DMS79 (cell line): ENCODE measurements at regions not wholly inside any gene's neighbourhood (a gene's known extent, or its start where the extent isn't known, plus 50 kb on each side); places are given as distances from the start of the nearest gene placed in this dataset.
"Not testable (repeated sequence)": the region's sequence is repeated elsewhere in the genome, so short reads cannot be mapped to it uniquely, and the experiment has no call there.

ENCODE experiments used
- DNase-seq: peaks from one replicate; lab custom pipeline; 2025; lab: John Stamatoyannopoulos, UW

DNA sequence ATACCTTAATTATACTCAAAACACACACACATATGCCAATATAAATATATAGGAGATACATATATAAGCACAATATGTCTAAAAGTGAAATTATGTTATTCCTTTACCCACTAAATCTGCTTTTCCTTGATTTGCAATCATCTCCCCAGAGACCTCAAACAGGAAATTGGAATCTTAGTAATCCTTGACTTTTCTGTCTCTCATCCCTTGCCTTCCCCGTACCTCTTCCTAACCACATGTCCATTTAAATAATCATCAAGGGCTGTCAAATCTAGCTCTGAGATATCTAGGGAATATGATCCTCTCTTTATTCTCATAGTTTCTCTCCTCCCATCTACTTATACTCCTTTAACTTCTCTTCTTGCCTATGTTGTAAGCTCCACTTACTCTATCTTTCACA is 336.6 kb downstream of the HGF start:
- DNase-seq, result no peak

DNA sequence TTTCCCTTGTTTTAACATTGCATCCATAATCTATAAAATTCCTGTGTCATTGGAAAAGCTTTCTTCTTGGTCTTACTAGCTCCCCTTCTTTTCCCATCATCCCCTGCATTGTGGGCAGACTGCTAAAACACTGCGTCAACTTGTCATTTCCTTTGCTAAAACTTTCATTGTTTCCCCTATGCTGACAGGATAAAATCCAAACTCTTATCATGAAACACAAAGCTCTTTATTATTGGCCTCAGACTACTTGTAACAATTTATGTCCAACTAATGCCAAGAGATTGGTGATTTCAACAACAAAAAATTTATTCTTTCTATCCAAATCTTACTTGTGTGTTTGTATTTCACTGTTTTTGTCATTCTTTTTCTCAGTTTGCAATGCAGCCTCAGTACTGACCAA is 339.1 kb downstream of the HGF start:
- DNase-seq, result no peak

DNA sequence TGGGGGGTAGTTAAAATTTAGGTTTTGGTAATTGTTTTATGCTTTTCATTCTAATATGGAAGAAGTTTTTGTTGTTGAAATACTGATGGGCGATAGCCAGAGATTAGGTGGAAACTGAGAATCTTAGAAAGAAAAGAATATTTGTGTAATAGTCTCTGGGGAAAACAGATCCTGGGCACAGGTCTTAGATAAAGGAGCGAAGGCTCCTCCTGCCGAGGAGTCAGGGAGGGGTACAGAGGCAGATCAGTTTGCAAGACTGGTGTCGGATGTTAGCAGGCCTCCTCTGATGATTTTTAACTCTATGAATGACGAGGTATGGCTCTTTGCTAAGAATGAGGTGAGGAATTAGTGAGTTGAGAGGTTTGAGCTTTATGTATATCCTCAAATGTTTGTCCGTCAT is 339.7 kb downstream of the HGF start:
- DNase-seq, result no peak

DNA sequence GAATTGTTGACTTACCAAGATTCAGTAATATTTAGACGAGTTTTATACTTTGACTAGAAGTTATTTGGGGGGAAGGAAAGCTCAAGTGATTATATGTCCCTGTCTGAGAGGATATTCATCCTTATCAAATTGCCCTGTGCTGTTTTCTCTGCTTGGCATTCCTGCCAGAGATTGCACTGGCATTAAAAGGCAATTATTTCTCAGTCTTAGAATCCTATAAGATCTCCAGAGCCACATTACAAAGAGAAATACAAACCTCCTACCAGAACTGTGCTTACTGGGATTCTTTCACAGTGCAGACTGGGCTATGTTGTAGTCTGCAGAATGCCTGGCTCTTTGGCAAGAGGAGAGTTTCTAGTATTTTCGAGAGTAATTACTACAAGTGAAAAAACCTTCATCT is 342.4 kb downstream of the HGF start:
- no peak for DNase-seq

DNA sequence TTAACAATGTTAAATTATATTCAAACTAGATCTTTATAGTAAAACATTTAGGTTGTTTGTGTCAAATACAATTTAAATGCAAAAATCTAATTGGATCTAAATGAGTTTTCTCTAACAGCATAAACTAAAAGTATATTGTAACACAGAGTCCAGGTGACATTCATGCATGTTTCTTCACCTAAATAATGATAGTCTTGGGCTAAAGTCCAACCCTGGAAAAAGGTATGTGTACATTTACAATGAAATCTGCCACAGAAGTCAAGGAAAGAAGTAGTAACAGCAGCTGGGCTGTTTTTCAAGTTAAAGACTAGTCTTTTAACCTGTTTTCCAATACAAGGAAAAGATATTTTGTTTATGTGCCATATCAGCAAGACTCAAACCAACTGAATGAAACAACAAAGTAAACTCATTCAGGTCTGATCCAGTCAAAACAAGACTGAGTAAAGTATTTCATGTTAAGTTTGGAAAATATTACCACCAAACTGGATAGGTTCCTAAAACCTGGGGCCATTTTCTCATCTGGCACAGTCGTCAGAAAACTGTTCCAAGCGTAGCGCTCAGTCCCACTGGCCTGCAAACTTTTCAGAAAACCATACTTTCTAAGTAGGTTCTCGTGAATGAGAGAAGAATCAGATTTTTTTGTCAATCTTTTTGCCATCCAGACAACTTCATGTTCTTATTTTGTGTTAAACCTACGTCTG is 349.2 kb downstream of the HGF start:
- DNase-seq, result no peak

DNA sequence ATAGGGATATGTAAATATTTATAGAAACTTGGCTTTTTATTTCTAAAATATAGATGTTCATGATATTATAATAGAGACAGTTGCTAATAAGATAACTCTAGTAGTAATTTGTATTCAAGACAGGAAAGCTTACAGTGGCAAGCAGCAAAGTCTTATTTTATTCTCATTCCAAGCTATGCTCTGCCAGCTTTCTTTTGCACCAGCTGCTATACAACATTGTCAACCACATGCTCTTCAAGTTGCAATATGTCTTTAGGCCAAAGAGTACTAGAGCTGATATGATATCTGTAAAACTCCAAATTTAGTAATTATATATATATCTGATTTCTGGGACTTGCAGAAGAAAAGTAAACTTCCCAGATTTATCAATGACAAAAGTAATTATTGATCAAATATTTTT is 350.1 kb downstream of the HGF start:
- no peak for DNase-seq

DNA sequence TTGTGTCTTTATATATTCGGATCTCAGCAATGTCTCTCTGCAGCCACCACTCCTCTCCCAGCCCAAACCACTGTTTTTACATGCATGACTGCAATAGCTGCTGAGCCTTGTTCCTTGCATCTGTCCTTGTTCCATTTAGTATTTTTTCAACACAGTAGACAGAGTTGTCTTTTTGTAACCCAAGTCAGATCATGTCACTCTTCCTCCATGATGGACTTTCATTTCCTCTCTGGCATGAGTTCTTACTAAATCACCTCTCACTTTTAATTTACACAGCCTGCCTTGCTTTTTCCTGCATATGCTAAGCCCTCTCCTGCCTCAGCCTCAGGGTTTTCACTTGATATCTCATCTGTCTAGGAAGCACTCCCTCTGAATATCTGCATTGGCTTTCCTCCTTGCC is 353.2 kb downstream of the HGF start:
- DNase-seq, result no peak

DNA sequence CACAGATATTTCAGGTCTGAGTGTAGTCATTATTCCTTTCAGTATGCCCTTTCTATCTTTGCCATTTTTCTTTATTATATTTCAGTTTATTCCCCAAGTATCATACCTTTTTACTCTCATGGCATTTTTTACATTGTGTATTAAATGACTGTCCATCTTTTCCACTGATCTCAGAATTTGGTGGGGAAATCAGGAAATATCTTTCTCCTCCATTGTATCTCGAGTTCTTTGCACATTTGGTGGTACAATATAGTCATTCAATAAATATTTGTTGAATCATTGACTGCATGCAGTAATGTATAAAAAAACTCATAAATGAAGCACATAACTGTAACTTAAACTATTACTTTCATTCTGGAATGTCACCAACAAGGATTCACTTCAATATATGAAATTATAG is 354.7 kb downstream of the HGF start:
- no peak for DNase-seq

DNA sequence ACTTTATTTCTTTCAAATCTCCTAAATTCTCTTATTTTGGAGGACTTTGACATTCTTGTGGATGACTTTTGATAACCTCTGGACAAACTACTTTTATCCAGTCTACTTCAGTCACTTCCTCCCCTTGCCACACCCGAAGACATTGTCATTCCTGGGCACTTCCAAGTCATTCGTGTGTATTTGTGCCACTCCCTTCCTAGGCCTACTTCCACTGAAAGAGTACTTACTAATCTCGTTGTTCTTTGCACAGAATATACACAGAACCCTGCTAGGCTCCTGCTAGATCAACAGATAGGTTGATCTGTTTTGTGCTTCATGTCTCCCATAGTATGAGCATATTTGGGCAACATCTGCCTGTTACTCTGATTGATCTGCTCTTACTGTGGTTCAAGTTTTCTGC is 355.4 kb downstream of the HGF start:
- DNase-seq, result no peak

DNA sequence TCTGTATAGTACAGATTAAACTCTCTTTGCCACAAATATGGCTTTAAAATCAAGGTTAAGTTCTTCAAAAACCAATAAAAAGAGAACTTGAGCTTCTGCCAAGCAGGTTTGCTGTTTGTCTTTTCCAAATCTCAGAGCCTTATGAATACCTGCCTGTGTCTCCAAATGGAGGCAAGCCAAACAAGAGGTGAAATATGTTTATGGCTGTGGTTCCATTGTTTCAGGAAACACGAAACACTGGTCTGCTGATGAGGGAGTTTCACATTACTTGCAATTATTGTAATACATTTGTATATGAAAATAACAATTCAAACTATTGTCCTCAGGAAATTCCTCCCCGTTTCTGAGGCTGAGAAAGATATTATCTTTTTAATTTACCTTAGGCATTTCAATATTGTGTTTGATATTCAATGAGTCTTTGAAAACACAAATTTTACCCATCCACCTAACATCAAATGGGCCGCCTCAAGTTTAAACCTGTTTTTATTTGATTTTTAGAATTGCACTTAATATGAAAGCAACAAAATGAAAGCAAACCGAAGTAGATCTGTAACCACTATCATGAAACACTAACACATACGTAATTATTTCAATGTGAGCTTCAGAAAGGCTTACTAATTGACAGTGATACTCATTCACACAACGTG is 359.3 kb downstream of the HGF start:
- DNase-seq, result peak; percentile 82

DNA sequence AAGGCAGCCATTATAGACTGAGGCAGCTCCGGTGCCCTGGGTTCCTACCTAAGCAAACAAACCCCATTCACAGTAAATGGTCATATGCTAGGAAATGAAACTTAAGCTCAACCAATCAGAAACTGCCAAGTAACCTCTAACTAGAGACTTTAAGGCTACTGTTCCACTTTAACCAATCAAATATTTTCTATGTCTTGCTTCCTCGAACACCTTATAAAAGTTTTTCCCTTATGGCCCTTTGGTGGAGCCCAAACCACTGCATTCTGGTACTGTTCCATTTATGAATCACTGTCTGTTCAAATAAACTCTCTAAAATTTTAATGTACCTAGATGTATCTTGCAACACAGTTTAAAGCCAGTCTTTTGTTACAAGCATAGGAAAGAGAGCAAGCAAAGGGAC is 361.1 kb downstream of the HGF start:
- no peak for DNase-seq

DNA sequence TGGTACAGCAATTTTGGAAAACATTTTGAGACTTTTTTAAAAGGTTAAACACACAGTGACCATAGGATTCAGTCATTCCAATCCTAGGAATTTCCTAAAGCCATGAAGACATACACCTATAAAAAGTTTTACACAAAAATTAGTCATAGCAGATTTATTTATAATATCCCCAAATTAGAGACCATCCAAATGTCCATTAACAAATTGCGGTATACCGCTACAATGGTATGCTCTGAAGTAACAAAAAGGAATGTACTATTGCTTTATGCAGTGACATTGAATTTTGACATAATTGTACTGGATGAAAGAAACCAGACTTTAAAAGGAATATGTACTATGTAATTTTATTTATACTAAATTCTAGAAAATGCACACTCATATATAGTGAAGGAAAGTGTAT is 362.8 kb downstream of the HGF start:
- no peak for DNase-seq

DNA sequence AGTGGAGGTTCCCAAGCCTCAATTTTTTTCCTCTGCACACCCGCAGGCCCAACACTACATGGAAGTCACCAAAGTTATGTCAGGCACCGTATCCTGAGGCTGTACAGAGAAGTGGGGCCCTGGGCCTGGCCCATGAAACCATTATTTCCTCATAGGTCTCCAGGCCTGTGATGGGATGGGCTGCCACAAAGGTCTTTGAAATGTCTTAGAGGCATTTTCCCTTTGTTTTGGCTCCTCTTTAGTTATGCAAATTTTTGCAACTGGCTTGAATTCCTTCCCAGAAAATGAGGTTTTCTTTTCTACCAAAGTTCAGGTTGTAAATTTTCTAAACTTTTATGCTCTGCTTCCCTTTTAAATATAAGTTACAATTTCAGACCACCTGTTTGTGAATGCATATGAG is 365.2 kb downstream of the HGF start:
- no peak for DNase-seq

DNA sequence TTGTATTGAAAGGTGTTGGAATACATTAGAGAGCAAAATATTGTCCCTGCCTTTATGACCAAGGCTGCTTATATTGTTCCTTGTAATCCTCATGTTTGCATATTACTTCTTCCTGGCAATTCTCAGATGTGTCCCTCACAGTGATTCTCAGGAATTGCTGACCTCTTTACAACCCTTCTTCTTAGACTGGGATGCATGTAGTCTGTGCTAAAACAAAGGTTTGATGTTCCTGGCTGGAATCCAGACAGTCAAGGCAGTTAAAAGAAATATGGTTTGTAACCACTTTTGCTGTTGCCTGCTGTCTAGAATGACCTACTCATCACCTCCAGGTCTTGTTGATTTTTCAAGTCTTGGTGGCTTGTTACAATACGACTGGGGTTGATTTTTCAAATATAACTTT is 367.6 kb downstream of the HGF start:
- DNase-seq, result no peak

DNA sequence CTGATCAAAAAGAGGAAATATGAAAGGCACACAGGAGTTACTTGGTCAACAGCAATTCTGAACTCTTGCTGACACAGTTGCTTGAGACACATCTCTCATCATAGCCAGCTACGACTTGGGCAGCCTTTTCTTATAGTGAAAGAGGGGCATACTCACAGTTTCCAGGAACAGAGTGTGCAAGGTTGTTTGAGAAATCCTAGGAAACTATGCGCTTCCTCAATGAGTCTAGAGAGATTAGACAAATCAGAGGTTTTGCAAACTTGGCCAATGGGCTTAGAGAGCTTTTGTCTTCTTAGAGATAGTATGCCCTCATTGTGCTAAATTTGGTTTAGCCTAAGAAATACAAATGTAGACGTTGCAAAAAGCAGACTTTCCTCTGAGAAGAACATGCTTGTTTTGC is 370.4 kb downstream of the HGF start:
- DNase-seq, result no peak

DNA sequence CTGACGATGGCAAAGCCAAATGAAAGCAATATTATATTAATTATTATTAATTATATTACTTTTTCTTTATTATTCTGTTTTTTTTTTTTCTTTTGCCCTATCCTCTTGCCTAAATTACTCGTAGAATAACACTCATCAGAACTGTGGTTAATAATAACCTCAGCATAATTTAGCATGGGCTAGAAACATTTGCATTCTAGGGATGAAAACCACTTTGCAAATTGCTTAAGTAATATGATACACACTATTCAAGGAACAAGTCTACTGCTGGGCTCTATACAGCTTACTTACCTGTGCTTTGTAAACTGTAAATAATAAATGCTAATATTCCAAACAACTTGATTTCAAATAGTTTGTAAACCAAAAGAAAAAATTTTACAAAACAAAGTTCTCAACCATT is 375.8 kb downstream of the HGF start:
- no peak for DNase-seq

DNA sequence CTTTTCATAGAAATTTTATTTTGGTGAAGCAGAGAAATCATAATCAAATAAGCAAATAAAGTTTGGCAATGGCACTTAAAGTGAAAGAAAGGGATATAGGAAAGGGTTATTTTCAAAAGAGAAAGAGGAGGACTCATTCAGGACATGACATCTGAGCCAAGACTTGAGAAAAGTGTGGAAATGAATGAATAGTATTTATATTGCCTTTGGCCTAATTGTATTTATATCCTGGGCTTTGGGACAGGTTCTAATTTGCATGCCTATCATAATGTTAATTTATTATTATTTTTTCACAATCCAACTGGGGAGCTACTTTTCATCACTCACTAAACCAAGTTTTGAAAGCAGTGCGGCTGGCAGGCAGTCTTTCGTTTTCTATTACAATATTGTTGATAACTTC is 376.8 kb downstream of the HGF start:
- no peak for DNase-seq

DNA sequence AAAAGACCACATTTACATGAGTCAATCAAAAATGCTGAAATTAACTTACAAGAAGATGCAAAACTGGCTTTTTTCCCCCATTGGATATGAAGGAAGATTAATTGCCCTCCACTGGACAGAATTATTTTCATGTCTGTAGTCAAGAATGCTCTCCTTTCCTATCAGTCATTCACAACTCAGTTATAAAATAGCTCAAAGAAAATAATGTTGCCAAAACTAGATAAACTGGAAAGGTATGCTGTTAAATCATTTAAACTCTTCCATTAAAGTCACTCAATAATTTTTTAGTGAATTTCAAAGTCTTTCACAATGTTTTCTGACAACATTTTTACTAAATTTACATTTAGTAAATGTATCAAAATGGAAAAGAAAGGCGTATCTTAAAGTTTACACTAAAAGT is 384.5 kb downstream of the HGF start:
- no peak for DNase-seq

DNA sequence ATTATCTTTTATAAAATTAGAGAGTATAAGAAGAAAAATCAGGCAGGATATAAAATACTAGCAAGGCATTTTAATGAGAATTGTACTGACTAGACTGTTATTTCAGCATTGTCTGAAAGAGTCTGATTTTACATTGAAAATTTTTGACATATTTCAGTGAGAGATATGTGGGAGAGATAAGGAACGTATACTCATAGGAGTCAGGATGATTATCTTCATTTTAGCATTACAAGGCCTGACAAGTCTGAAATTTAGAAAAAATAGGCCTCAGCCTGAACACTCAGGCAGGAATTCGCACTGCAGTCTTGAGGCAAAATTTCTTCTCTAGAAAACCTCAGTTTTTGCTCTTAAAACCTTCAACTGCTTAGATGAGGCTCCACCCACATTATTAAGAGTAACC is 386.0 kb downstream of the HGF start:
- DNase-seq, result no peak

DNA sequence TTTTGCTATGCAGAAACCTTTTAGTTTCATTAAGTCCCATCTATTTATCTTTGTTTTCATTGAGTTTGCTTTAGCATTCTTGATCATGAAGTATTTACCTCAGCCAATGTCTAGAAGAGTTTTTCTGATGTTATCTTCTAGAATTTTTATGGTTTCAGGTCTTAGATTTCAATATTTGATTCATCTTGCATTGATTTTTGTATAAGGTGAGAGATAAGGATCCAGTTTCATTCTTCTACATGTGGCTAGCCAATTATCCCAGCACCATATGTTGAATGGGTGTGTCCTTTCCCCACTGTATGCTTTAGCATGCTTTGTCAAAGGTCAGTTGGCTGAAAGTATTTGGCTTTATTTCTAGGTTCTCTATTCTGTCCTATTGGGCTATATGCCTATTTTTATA is 395.2 kb downstream of the HGF start:
- not testable (repeated sequence) for DNase-seq

DNA sequence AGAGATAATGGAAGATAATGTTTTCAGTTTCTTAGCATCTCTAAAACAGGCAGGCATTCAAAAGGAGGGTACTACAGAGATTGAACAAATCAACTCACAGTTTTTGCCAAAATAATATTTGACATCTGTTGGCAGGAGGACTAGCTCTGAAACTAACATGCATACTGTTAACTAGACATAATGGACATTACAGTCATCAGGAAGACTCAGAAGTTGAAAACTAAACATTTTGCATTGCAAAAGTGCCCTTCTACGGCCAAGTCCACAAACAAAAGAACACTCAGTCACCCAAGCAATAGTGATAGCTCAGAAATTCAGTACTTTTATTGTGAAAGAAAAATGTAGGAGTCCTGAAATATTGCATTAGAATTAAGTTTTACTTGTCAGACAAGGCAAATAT is 399.0 kb downstream of the HGF start:
- no peak for DNase-seq

DNA sequence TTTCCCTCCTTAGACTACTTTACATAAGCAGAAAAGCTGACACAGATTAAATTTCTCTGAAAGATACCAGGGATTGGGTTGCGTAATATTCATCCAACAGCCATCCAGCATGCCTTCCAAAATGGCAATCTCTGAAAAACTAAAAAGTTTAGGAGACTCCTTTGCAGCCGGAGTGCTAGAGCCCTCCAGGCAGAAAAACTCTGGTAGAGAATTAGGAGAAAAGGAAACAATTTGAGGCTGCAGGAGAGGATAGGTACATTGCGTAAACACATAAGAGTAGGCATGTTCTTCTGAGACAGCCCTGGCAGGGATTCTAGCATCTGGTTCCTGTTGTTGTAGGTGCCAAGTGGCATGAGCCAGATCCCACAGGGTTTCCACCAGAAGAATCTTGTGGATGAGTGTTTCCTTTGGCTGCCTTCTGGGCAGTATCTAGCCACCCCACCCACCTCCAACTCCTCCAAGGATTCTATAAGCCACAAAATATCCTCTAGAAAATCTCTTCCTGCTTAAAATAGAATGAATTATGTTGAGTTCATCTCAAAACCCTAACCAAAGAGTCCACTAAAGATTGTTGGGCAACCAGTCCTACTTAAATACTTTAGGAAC is 402.4 kb downstream of the HGF start:
- no peak for DNase-seq

DNA sequence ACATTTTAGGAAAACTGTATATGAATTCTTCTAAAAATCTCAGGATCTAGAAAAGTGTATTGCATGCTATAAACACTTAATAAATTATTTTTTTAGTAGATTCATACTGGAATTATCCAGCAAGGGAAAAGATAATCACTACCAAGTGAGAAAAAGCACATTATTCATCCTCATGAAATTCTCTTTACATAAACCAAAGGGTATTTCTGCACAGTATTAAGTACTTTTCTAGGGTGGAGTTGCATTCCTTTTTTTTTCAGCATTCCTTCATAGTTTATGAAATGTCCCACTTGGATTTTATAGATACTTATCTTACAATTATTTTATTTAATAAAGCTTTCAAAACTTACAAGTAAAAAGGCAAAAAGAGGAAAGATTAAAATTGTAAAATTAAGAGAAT is 403.3 kb downstream of the HGF start:
- no peak for DNase-seq

DNA sequence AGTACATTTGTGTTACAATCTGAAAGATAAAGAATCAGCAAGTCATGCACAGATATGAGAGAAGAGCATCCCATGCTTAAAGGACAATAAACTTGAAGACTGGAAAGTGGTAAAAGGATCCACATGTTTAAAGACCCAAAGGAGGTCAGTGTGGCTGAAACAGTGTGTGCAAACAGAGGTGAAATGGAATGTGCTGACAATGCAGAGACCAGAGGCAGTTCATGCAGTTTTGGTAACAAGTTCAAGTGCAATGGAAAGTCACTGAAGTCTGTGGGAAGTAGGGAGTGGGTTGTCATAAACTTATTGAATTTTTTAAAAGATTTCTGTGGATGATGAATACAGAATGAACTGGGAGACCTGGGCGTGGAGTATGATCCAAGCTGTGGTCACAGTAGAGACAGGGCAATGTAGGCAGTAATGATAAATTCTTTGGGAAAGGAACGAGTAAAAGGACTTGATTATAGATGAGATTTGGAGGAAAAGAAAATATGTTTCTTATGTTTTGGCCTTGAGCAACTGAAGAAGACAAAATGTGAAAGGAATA is 408.0 kb downstream of the HGF start:
- DNase-seq, result no peak
